GM21367 (cell line): ENCODE measurements at regions not wholly inside any gene's neighbourhood (a gene's known extent, or its start where the extent isn't known, plus 50 kb on each side); places are given as distances from the start of the nearest gene placed in this dataset.

Experiments
- ATAC-seq: cut with Tn5 transposase; IDR thresholded peaks from one replicate; pipeline ENCODE4 v1.9.1; 2021; ENCODE audit not compliant: unreplicated experiment

DNA sequence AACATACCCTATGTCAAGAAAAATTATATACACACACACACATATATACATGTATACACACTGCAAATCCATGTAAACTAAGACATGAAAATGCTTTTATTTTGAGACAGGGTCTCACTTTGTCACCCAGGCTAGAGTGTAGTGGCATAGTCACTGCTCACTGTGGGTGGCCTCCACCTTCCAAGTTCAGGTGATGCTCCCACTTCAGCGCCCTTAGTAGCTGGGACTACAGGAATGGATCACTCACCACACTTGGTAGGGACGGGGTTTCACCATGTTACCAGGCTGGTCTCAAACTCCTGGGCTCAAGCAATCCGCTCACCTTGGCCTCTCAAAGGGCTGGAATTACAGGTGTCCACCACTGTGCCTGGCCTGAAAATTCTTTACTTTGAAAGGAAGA lies 617.6 kb downstream of the NYAP2 start:
- no peak for ATAC-seq

DNA sequence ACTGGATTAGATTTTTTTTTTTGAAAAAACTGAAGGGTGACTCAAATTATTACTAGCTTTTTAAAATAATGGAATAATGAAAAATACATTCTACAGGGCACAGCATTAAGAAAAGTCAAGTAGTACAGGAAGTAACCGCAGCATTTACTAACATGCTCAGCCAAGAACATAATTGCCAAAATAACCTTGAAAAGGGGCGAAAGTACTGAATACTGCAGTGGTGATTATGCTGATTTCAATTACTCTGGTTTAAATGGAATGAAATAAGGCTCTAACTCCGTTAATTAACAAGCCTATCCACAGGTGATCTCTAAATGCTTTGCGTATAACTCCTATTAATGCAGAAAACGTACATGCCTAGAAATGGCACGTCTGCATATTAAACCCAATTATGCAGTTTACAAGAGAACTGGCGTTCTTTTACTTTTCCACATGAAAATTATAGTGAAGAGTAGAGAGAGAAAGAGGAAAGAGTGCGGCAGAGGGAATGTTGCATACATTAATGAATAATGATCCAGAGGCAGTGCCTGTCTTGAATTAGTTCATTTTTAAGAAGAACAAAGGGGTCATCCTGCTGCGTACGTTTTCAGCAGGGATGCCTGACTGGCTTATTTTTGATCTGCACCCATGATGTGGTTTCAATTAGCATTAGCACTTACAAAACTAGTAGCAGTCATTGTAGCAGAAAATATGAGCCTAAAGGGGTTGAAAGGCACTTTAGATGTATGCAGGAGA lies 612.4 kb downstream of the NYAP2 start:
- ATAC-seq: no peak

DNA sequence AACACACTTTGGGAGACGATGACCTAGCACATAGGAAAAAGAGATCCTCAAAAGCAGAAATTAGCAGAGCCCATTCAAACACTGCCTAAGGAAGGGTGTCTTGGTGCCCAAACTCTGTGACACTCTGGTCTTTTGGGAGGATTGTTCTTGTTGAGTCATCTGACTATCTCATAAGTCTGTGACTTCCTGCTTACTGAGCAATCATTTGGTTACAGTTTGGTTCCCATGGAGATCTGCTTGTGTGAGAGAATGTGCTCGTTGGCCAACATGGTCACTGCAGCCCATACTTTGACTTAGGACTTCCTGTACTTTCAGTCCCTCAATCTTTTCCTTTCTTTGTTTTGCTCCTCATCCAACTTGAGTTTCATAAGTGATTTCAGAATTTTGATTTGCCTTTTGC lies 602.9 kb downstream of the NYAP2 start:
- ATAC-seq: no peak

DNA sequence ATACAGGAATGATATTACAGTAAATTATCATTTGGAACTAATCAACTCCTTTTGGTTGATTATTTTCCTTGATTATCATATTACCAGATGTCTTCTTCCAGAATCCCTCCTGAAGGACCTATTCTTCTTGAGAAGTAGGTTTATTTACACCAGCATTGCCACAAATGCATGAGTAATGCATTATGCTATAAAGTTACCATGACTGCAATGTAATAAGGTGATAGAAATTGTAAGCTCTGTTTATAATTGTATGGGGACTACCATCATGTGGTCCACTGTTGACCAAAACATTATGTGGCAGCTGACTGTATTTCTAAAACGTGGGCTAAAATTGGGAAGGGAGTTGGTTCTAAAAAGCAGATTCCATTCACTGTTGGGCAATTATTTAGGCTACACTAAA lies 602.2 kb downstream of the NYAP2 start:
- ATAC-seq: no peak

DNA sequence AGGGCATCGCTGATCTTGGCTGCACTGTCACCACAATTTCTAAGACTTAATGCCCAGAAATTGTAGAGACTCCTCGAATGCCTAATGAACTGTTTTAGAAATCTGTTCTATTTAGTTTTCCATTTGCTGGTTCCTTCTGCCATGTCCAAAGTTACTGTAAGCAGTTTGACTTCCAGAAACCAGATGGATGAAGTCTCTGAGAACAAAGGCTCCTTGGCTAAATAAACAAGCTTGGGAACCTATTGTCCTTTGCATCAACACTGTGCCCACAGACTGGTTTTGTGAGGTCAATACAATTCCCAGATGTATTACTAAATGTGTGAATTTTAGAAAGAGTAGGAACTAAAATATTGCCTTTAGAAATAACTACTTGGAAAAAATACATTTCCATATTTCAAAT lies 600.2 kb downstream of the NYAP2 start:
- no peak for ATAC-seq

DNA sequence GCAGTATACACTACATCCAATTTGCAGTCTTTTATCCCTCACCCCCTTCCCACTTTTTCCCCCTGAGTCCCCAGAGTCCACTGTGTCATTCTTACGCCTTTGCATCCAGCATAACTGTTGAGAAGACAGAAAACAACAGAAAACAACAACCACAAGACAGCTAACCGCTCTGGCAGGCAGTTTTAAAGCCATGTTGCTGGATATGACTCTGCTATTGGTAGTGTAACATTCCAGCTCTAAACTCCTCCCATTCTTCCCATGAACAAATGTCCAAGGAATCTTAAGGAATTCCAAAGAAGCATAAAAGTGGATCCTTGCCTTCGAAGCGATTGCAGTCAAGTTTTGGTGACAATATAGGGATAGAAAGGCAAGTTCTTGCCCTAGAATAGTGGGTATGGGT lies 599.1 kb downstream of the NYAP2 start:
- ATAC-seq: no peak

DNA sequence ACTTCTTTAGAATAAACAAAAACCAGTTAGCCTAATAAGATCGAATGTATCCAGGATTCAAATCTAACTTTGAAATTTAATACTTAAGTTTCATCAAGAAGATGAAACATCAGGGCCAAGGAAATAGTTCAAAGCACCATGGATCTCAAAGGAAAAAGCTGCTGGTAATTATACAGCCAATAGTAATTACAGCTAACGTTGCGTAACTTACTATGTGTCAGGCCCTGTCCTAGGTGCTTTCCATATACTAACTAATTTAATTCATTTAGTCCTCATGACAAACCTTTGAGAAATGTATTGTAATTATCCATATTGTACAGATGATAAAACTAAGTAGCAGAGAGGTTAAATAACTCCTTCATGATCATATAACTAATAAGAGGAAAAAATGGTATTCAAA lies 598.6 kb downstream of the NYAP2 start:
- no peak for ATAC-seq

DNA sequence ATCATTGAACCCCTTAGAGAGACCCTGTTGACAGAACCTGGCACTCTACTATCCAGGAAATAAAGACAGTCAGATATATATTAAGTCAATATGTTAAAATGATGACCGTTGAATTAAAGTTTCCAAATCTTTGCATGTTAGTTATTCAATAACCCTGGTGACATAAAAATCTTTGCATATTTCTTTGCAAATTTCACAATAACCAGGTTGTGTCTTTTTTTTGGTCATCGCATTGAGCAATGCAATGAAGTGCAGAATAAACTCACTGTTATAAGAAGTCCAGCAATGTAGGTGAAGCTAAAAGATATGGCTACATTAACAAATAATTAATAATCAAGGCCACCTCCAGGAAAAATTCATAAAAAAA lies 596.9 kb downstream of the NYAP2 start:
- ATAC-seq: no peak

DNA sequence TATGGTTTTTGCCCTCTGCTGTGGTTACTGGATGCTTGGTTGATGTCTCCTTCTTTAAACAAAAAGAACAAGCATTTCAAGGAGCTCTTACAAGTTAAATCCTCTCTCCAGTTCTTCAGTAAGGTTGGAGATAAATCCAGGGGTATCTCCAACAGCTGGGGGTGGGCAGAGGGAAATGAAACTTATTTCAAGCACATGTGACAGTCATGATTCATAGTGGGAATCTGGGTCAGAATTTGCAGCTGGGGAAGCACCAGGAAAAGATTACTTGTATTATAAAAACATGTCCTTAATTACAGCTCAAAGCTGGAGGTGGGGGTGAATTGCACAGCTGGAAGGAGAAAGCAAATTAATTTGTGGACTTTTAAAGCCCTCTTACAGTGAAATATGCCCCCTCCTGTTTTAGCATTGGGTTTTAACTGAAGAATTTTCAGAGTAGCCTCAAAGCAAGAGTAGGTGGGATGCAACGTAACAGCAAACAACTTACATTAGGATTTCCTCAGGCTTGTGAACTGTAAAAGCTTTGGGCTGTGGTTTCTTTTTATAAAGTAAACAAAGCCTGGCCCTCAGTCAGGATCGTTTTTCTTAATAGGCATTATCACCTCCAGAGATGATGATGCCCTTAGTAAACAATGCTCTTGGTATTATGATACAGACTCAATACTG lies 596.4 kb downstream of the NYAP2 start:
- ATAC-seq: no peak

DNA sequence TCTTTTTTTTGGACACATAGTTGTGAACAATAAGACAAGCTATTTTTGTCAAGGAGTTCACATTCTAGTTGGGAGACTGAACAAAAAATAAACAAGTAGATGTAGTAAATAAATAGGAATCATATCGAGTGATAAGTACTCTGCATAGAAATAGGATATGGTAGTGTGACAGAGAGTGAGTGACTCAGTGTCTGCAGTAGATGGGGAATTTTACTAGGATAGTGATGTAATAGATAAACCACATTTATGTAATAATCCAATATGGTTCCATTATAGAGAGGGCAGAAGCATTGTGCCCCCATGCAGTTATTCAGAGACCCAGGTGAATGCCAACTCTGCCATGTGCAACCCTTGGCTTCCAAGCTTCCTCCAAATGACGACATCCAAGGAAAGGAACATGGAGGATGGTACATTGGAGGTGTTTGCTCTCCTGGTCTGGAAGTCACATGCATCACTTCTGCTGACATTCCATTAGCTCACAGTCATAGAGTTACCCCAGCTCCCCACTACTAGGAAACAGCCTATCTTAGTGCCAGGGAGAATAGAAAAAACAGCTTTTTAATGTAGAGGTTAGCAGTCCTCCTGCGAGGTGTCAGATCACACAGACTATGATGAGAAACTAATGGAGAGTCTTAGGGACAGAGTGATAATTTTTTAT lies 595.4 kb downstream of the NYAP2 start:
- no peak for ATAC-seq

DNA sequence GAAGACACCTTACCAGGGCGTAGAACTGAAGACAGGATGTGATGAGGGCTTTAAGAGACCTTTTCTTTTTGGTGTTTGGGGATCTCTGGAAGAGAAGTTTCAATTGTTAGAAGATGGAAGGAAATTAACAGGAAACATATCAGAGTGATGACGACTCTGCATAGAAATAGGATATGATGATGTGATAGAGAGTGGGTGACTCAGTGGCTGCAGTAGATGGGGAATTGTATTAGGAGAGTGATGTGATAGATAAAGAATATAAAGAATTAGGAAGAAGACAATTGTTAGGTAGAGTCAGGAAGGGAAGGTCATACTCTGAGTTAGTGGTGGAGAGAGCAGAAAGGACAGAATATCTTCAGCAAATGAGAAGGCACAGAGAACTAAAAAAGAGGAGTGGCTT lies 593.9 kb downstream of the NYAP2 start:
- ATAC-seq: no peak

DNA sequence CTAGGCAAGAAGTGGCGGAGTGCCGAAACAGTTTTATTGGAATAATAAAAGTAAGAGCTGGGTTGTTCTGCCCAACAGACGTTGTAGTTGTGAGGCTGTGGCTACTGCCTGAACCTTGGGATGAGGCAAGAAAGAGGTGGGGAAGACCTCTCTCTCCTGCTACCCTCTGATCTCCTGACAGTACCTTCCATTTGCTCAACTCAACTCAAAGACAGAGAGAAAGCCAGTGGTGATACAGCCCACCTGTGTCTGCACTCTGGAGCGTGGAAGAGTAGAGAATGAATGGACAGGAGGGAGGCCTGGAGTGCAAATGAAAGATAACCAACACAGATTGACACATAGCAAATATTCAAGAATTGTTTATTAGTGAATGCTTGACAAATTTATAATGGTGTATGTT lies 590.3 kb downstream of the NYAP2 start:
- ATAC-seq: no peak

DNA sequence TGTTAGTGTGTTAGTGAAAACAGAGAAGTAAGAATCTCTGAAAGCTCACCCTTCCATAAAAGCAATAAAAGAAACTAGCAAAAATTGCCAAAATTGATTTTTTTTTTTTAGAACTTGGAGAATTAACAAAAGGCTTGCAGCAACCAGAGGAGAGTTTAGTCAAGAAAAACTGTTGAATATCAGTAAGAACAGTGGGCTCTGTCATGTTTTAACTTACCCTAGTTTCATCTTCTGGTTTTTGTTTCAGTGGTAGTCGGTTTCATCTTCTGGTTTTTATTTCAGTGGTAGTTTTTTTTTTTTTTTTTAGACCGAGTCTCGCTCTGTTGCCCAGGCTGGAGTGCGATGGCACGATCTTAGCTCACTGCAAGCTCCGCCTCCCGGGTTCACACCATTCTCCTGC lies 580.9 kb downstream of the NYAP2 start:
- no peak for ATAC-seq

DNA sequence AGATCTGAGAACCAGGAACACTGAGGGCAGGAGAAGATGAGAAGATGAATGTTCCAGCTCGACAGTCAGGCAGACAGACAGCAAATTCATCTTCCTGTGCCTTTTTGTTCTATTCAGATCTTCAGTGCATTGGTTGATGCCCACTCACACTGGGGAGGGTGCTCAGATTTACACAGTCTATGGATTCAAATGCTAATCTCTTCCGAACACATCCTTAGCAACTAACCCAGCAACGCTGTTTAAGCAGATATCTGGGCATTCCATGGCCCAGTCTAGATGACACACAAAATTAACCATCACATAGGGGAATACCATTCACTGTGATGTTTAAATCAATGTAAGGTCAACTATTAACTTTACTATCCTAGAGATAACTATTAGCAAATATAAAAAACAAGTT lies 571.9 kb downstream of the NYAP2 start:
- no peak for ATAC-seq

DNA sequence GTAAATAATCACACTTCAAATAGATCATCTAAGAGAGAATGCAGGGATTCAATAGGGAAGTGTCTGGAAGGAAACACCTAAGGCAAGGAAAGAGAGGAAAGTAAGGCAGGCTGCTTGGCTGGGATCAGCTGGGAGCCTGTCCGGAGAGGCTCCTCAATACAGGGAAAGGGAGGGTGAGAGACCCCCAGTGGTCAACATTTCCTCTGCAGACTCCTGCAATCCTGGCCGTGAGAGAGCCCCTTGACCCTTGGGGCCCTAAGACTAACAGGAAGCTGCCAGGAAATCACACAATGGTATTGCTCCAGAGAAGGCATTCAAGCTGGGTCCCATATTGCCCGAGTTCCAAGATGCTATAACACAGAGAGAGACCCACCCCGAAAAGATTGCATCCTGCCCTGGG lies 549.4 kb downstream of the NYAP2 start:
- ATAC-seq: no peak

DNA sequence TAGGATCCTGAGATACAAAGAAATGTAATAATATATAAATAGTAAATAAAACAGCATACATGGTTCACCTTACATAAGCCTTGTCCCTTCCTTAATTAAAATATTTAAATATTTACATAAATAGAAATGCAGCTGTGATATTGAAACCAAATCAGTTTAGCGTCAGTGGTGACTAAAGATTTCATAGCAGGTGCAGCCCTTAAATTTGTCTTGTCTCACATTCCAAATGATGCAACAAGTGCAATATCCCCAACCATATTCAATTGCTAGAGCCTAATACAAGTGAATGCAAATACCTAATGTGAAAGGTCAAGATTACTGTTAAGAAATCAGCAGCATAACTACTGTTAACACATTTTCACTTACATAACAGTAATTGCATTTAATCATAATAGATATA lies 539.5 kb downstream of the NYAP2 start:
- no peak for ATAC-seq

DNA sequence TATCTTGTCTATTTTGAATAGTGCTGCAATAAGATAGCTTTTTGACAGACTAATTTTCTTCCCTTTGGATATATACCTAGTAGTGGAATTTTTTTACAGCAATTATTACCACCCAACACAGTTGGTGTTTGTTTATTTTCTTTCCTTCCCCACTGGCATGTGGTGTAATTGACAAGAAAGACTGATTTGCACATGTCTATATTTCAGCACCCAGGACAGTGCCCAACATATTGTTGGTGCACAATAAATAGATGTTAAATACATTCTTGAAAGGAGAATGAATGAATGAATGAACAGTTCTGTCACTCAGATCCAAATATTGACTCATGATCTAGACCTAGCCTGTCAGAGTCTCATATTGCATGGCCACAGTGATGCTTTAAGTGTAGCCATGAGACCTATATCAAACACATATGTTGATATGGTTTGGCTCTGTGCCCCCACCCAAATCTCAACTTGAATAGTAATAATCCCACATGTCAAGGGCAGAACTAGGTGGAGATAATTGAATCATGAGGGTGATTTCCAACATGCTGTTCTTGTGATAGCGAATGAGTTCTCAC lies 538.2 kb downstream of the NYAP2 start:
- no peak for ATAC-seq

DNA sequence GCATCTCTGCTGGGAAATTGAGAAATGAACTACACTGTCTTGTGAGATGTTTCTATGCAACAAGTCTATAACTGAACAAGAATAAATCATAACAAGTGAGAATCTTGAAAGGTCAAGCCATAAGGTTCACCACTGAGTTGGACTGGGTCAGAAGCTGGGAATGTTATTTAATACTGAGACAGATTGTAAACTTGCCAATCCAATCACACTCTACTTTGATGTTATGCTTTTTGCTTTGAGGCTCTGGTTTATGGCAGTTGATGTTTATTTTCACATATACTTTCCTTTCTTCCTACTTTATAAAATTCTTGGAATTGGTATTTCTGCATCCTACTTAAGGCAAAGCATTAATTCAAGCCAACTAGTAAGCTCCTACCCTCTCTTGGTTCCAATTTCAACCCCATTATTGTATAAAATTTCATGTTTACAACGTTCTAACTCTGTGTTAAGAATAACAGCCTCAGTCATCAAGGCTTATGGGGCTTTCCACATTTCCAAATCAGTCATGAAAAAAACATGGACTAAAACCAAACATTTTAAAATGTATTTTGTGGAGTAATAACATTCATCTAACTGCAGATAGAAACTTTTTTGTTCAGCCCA lies 533.4 kb downstream of the NYAP2 start:
- ATAC-seq: no peak

DNA sequence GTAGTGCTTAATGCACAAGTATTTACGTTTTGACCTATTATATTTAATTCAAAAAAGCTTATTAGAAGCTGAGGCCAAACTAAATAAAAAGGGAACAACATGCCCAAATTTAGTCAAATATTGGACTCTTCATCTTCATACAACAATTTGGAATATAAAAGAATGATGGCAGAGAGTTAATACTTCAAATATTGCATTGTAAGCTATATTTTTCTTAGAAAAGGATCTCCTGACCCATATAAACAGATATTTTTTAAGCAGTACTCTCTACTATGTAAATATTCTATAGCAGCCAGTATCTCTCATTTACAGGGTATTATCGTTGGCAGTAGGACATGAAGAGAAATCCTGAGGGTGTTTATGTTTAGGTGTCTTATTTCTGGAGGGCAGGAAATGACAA lies 531.2 kb downstream of the NYAP2 start:
- ATAC-seq: no peak

DNA sequence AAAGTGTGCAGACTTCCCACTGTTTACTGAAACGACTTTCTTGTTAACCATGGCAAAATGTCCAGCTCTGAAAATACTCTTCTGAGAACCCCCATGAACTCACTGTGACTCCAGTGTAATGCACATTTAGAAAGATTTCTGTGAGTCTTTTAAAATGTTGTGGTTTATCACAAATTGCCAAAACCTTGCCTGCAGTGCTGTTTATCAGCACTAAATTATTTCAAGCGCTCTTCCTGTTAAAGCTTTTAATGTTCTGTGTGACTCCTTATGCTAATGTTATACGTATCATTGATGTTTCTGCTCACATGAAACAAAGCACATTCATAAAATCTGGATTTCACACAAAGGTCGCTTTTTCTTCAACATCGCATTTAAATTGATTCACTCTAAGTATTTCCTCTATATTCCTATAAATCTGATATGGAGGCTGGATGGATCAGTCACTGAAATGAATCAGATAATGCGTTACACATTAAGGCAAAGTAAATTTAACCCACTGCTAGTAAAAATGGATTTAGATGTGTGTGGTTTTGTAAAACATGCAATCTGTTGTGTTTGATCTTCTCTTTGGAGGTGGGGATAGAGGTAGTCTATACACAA lies 521.2 kb downstream of the NYAP2 start:
- no peak for ATAC-seq

DNA sequence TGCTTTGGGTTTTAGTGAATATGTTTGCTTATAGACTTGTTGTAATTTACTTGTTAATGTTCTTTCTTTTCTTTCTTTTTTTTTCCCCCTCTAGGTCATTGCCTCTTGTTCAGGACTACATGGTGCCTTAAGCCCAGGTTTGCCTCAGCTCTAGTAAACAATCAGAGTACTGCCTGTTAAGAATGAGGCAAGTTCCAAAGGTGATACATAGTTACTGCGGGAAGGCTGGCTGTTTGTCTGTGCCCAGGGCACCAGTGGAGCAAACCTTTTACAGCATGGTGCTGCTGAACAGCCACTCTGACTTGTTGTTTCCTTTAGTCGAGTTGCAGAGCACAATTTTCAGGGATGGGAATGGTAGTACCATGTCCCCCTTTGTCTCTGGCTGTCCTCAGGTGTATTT lies 517.2 kb downstream of the NYAP2 start:
- ATAC-seq: no peak
